ENCODE measurements at regions not wholly inside any gene's neighbourhood (a gene's known extent, or its start where the extent isn't known, plus 50 kb on each side); places are given as distances from the start of the nearest gene placed in this dataset.
"Not testable (repeated sequence)": the region's sequence is repeated elsewhere in the genome, so short reads cannot be mapped to it uniquely, and the experiment has no call there.

- ChIA-PET CTCF (no interaction called here), POLR2A (interaction anchor here (0.6 kb wide), 1 partner anchor 468 kb away, joined by 3 read pairs; no protein-coding TSS in a partner anchor)
- TF ChIP-seq CTCF (IDR thresholded peaks at IDR 0.05; ENCODE audit: insufficient read depth, low read length, missing control alignments) = no peak
- DNase-seq (ENCODE audit: low read depth, low spot score) = no peak
- H3K4me3 ChIP-seq (ENCODE audit: low read depth, low read length) = no peak overlapping the region
Observed at GRCh38 chr2:239800785-239801386, 224.3 kb downstream of the NDUFA10 start.

- POLR2A ChIA-PET = no interaction called here
- H3K4me3 ChIP-seq (ENCODE audit: low read depth, low read length) = no peak overlapping the region
- CTCF ChIA-PET = no interaction called here
- DNase-seq (ENCODE audit: low read depth, low spot score) = no peak
- no peak for TF ChIP-seq CTCF (IDR thresholded peaks at IDR 0.05; ENCODE audit: insufficient read depth, low read length, missing control alignments)
Observed at GRCh38 chr2:239797316-239797715, 227.8 kb downstream of the NDUFA10 start.

DNA sequence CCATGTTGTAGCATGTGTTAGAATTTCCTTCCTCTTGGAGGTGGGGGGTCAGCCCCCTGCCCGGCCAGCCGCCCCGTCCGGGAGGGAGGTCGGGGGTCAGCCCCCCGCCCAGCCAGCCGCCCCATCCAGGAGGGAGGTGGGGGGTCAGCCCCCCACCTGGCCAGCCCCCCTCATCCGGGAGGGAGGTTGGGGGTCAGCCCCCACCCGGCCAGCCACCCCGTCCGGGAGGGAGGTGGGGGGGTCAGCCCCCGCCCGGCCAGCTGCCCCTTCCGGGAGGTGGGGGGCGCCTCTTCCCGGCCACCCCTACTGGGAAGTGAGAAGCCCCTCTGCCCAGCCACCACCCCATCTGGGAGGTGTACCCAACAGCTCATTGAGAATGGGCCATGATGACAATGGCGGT is 229.4 kb downstream of the NDUFA10 start:
- POLR2A ChIA-PET; H3K4me3 ChIP-seq (ENCODE audit: low read depth, low read length); DNase-seq (ENCODE audit: low read depth, low spot score); CTCF ChIA-PET: not testable (repeated sequence)

GRCh38 chr2:239793836-239794235 is 231.3 kb downstream of the NDUFA10 start:
- no peak for DNase-seq (ENCODE audit: low read depth, low spot score)
- no peak overlapping the region for H3K4me3 ChIP-seq (ENCODE audit: low read depth, low read length)
- TF ChIP-seq CTCF (IDR thresholded peaks at IDR 0.05; ENCODE audit: insufficient read depth, low read length, missing control alignments) = no peak
- ChIA-PET POLR2A (no interaction called here), CTCF (no interaction called here)

DNA sequence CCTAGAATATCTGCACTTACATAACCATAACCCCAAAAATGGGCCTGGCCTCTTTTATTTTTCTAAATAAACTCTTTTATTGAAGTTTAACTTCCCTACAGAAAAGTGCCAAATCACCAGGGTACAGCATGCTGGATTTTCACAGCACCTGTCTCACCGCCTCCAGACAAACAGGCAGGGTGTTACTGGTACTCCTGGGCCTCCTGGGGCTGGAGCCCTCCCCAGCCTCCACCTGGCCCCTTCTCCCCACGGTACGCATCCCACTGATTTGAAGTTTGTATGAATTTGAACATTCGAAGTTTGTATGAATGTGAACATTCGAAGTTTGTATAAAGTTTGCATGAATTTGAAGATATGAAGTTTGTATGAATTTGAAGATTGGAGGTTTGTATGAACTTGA is 232.1 kb downstream of the NDUFA10 start:
- DNase-seq (ENCODE audit: low read depth, low spot score) = no peak
- no peak overlapping the region for H3K4me3 ChIP-seq (ENCODE audit: low read depth, low read length)
- ChIA-PET POLR2A (no interaction called here), CTCF (no interaction called here)
- no peak for TF ChIP-seq CTCF (IDR thresholded peaks at IDR 0.05; ENCODE audit: insufficient read depth, low read length, missing control alignments)

DNA sequence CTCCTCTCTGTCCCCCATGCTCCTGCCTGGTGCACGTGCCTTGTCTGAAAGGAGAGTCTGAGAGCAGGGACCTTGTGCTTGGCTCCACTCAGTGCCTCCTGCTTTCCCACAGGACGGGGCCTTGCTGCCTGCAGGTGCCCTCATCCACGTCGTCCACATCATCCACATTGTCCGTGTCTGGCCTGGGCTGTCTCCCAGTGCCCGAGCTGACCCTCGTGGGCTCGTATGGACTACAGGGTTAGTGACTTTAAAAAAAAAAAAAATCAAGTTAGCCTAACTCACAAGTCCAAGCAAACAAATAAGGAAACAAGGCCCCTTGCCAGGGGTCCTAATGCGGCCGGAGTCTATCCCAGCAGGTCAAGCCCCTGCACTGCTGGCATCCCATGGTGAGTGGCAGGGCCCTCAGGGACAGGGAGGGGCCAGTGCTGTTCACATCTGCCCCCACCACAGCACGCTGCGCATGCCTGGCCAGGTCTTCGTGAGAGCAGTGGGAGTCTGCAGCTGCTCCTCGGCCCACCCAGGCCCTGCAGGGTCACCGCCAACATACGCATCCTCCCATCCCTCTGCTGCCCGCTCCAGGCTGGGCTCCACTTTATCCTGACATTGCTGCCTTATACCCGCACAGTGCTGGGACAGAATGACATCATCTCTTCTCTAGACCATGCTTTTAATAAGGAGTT is 232.6 kb downstream of the NDUFA10 start:
- DNase-seq (ENCODE audit: low read depth, low spot score) = no peak
- CTCF ChIA-PET = no interaction called here
- H3K4me3 ChIP-seq (ENCODE audit: low read depth, low read length) = no peak overlapping the region
- TF ChIP-seq CTCF (IDR thresholded peaks at IDR 0.05; ENCODE audit: insufficient read depth, low read length, missing control alignments) = no peak
- POLR2A ChIA-PET = no interaction called here
